Activated CD4-positive, alpha-beta T cell treated with anti-CD3 and anti-CD28 coated beads, Interleukin-2, amount 50 U/mL, for 1 hour (primary cell): ENCODE measurements at regions not wholly inside any gene's neighbourhood (a gene's known extent, or its start where the extent isn't known, plus 50 kb on each side); places are given as distances from the start of the nearest gene placed in this dataset.

Experiments used
- DNase-seq: peaks from one replicate; pipeline ENCODE4 v3.0.0-alpha.2; 2020

DNA sequence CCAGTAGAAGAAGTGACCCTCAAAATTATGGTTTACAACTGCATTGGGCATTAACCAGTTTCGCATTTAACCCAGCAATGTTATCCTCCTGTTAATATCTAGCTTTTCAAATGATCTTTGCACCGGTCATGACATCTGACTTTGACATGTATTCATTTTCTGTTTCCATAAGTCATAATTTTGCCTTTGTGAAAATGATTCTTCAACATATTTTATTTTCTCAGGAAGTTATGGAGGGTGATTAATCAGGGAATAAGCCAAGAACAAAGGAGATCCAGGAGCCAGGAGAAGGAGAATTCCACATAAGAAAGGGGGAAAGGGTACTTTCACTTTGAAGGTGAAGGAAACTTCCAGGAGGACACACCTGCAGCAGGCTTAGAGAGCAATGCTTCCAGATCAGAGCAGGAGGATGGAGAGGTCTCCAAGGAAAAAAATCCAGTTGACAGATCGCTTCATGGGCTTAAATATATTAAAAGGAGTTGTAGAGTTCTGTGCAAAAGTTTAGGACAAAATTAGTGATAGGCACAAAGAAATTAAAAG lies 92.1 kb upstream of the FAM3C start:
- DNase-seq: no peak

DNA sequence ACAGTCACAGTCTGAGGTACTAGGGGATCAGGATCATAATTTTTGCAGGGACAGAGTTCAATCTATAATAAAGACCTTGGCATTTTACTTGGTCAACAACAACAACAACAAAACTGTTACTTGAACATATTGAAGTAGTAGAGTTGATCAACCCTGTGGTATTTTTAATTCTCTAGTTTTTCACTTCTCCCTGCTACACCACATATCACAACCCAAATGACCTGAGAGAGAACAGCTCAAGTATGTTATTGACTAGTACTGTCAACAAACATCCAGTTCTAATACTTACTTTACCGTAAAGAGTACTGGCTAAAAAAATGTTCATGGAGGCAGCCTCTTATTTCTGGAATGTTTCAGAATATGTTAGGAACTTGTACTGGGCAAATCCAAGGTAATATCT lies 90.5 kb upstream of the FAM3C start:
- DNase-seq: no peak

GRCh38 chr7:121485467-121486243 lies 89.5 kb upstream of the FAM3C start:
- DNase-seq: no peak

GRCh38 chr7:121484089-121484763 lies 88.1 kb upstream of the FAM3C start:
- no peak for DNase-seq

DNA sequence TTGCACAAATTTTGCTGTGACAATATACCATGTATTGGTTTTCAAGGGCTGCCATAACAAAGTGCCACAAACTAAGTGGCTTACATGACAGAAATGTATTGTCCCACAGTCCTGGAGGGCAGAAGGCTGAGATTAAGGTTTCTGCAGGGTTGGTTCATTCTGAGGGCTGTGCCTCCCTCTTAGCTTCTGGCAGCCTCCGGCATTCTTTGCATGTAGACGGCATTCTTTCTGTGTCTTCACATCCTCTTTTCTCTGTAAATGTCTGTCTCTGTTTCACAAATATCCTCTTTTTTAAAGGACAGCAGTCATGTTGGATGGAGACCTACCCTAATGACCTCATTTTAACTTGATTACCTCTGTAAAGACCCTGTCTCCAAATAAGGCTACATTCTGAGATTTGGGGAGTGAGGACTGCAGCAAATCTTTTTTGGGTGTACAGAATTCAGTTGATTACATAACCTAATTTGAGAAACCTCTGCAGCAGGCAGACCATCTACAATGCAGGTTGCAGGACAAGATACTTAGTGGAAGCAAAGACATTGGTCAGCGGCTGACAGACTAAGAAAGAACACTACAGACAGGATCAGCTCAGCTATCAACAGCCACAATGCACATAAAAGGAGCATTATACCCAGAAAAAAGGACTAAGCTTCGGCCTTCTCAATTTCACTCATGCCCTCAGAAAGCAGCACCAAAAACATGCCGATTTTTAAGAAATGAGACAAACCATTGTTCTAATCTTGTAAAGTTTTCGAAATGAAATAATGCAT lies 84.6 kb upstream of the FAM3C start:
- no peak for DNase-seq

DNA sequence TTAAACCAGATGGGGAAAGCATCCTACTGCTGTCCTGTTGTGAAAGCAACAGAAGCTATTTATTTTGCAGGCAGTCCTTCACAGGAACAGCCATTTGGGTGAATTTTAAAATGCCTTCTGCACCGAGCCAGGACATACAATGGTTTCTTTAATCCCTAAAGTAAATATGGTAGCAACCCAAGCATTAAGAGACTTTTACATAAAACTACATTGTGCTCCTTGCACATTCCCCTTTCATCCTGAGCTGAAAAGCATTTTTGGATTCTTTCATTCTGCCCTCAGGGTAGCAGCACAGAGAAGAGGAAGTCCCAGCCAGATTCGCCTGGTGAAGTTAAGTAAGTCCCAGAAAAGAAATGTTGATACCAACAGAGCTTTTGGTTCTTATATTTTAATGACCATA lies 84.0 kb upstream of the FAM3C start:
- no peak for DNase-seq

DNA sequence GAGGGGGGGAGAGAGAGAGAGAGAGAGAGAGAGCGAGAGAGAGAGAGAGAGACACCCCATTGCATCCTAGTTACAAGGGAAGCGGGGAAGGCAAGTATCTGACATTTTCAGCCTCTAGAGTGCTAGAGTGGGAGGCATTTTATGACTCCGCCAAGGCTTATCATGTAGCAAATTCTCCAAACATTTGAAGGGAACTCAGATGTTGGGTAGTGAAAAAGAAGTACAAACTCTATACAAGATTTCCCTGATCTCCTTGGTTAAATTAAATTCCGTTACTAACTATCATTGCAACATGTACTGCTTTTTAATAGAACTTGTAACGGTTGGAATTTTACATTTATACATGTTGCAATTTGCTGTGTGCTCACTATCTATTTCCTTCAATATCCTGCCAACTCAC lies 83.4 kb upstream of the FAM3C start:
- DNase-seq: no peak

DNA sequence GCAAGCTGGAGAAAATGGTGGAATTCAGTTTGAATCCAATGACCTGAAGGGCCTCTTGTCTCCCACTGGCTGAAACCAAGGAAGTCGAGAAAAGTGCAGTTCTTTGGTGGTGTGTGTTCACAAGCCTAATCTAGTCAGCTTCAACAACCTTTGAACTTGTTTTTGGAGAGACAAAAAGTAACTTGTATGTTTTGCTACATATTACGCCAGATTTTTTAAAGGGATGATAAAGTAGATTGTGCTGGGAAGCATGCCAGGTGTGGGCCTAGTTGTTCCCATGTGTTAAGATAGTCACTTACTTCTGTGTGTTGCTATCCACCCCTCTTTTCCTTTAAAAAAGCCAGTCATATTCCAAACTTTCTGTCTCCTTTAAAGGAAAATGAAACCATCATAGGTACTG lies 79.7 kb upstream of the FAM3C start:
- no peak for DNase-seq

- DNase-seq: no peak
These were observed 78.2 kb upstream of the FAM3C start for GRCh38 chr7:121474301-121474673.

- no peak for DNase-seq
These were observed 77.7 kb upstream of the FAM3C start for GRCh38 chr7:121473645-121474300.

GRCh38 chr7:121466455-121466854 lies 70.3 kb upstream of the FAM3C start:
- no peak for DNase-seq

- no peak for DNase-seq
These were observed 63.0 kb upstream of the FAM3C start for GRCh38 chr7:121459148-121459547.

- no peak for DNase-seq
These were observed 60.8 kb upstream of the FAM3C start for GRCh38 chr7:121456785-121457359.

- no peak for DNase-seq
These were observed 59.9 kb upstream of the FAM3C start for GRCh38 chr7:121456015-121456414.

GRCh38 chr7:121452389-121452788 lies 56.3 kb upstream of the FAM3C start:
- no peak for DNase-seq

DNA sequence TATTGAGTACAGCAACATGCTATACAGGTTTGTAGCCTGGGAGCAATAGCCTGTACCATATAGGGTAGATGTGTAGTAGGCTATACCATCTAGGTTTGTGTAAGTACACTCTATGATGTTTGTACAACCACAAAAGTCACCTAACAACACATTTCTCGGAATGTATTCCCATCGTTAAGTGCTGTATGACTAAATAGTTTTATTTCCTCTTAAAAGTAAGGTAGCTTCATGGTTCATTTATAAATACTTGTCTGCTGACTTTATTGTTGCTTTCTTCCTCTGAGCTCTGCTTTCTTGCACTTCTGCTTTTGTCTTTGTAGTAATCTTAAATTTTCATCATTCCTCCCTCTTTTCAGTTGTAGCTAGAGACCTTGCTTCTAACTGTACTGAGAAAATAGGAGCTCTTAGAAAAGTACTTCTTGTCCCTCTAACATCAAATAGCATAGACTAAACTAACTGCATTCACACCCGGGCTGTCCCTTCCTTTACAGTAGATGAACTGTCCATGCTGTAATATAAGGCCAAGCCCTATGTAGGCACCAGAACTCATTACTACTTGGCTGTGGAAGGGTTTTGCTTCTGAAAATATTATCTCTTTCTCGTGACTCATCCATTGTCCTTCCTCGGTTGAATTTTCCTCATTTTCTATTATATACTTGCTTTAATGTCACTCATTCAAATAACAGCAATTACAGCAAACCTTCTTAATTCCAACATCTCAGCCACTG lies 55.4 kb upstream of the FAM3C start:
- DNase-seq: no peak

- no peak for DNase-seq
These were observed 54.6 kb upstream of the FAM3C start for GRCh38 chr7:121450631-121451198.

GRCh38 chr7:121449735-121450240 lies 53.7 kb upstream of the FAM3C start:
- DNase-seq: no peak

GRCh38 chr7:121449329-121449728 lies 53.2 kb upstream of the FAM3C start:
- DNase-seq: no peak

DNA sequence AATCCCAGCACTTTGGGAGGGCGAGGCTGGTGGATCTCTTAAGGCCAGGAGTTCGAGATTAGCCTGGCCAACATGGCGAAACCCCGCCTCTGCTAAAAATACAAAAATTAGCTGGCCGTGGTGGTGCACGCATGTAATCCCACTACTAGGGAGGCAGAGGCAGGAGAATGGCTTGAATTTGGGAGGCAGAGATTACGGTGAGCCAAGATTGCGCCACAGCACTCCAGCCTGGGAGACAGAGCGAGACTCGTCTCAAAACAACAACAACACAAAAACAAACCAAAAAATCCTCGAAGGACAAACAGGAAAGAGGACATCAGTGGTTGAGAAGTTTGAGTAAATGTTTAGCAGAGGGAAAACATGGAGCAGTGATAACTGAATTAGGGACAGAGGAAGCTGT lies 52.3 kb upstream of the FAM3C start:
- DNase-seq: no peak

DNA sequence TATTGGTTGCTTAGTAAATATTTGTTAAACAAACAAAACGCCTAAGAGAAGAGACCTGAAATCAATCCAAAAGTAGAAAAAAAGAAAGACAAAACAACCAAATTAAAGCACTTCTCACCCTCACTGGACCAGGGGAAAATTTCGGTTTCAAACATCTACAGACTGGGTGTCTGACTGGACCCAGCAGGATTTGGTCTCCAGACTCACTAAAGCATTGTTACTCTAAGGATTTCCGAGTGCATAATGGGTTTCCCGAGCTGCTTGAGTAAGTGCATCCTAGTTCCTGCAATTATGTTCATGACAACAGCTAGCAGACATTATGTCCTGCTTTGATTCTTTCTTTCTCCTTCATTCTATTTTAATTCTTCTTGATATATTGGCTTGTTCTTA lies 51.8 kb upstream of the FAM3C start:
- DNase-seq: no peak
